ENCODE measurements at regions not wholly inside any gene's neighbourhood (a gene's known extent, or its start where the extent isn't known, plus 50 kb on each side); places are given as distances from the start of the nearest gene placed in this dataset.

- TF ChIP-seq CTCF (IDR thresholded peaks at IDR 0.05; ENCODE audit: control insufficient read depth, extremely low read depth, insufficient read depth) = no peak
- no peak for DNase-seq (ENCODE audit: low read depth)
- no peak overlapping the region for H3K4me3 ChIP-seq (ENCODE audit: low read depth, low read length)
These were observed 112.8 kb upstream of the USP25 start for GRCh38 chr21:15616864-15617574.

- no peak overlapping the region for H3K4me3 ChIP-seq (ENCODE audit: low read depth, low read length)
- peak; percentile 10 for DNase-seq (ENCODE audit: low read depth)
- no peak for TF ChIP-seq CTCF (IDR thresholded peaks at IDR 0.05; ENCODE audit: control insufficient read depth, extremely low read depth, insufficient read depth)
These were observed 111.8 kb upstream of the USP25 start for GRCh38 chr21:15617964-15618363.

- no peak for DNase-seq (ENCODE audit: low read depth)
- H3K4me3 ChIP-seq (ENCODE audit: low read depth, low read length) = no peak overlapping the region
- TF ChIP-seq CTCF (IDR thresholded peaks at IDR 0.05; ENCODE audit: control insufficient read depth, extremely low read depth, insufficient read depth) = no peak
These were observed 108.9 kb upstream of the USP25 start for GRCh38 chr21:15620892-15621291.

- no peak for DNase-seq (ENCODE audit: low read depth)
- no peak for TF ChIP-seq CTCF (IDR thresholded peaks at IDR 0.05; ENCODE audit: control insufficient read depth, extremely low read depth, insufficient read depth)
- no peak overlapping the region for H3K4me3 ChIP-seq (ENCODE audit: low read depth, low read length)
These were observed 105.1 kb upstream of the USP25 start for GRCh38 chr21:15624646-15625045.

DNA sequence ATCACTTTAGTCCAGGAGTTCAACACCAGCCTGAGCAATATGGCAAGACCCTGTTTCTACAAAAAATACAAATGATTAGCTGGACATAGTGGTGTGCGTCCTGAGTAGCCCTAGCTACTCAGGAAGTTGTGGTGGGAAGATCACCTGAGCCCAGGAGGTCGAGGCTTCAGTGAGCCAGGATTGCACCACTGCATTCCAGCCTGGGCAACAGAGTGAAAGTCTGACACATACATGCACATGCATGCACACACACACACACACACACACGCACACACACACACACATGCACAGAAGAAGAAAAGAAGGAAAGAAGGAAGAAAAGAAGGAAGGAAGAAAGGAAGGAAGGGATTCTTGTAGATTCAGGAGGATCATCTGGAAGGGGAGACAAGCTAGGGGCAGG, 104.4 kb upstream of the USP25 start:
- TF ChIP-seq CTCF (IDR thresholded peaks at IDR 0.05; ENCODE audit: control insufficient read depth, extremely low read depth, insufficient read depth) = no peak
- H3K4me3 ChIP-seq (ENCODE audit: low read depth, low read length) = no peak overlapping the region
- DNase-seq (ENCODE audit: low read depth) = no peak

GRCh38 chr21:15626031-15626430, 103.8 kb upstream of the USP25 start:
- no peak for TF ChIP-seq CTCF (IDR thresholded peaks at IDR 0.05; ENCODE audit: control insufficient read depth, extremely low read depth, insufficient read depth)
- H3K4me3 ChIP-seq (ENCODE audit: low read depth, low read length) = no peak overlapping the region
- no peak for DNase-seq (ENCODE audit: low read depth)

- no peak overlapping the region for H3K4me3 ChIP-seq (ENCODE audit: low read depth, low read length)
- no peak for DNase-seq (ENCODE audit: low read depth)
- TF ChIP-seq CTCF (IDR thresholded peaks at IDR 0.05; ENCODE audit: control insufficient read depth, extremely low read depth, insufficient read depth) = no peak
These were observed 102.8 kb upstream of the USP25 start for GRCh38 chr21:15627011-15627410.
